ENCODE measurements at regions not wholly inside any gene's neighbourhood (a gene's known extent, or its start where the extent isn't known, plus 50 kb on each side); places are given as distances from the start of the nearest gene placed in this dataset.

- Mint-ChIP-seq H3K36me3 (ENCODE audit: low read depth) (no peaks in the 10 kb centered on the region), H3K4me1 (peaks cover 56% of the 10 kb centered on the region), H3K9me3 (no peaks in the 10 kb centered on the region), H3K4me3 (no peak overlapping the region), H3K27ac (no peak overlapping the region), H3K27me3 (ENCODE audit: low read depth, poor library complexity) (peaks cover 27% of the 10 kb centered on the region)
- no peak for DNase-seq
- TF ChIP-seq CTCF (IDR thresholded peaks at IDR 0.05), result no peak
These were observed 54.4 kb downstream of the UNCX start for GRCh38 chr7:1286946-1287645.

DNA sequence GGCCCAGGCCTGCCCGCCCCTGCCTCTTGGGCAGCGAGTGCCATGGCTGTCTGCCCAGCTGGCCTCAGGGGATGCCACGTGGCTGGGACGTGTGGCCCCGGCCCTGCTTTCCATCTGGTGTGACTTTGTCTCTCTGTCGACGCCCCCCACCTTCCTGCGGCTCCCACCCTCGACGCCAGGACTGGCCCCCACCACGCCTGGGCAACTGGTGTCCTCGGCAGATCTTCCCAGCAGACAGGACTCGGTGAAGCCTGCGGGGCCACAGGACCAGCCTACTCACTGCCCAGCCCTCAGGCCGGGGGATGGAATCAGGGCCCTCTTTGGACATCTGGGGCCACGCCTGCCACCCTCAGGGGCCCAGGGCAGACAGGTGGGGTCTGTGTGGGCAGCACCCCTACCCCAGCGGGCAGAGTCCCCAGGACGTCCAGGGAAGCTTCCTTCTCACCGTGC is 55.1 kb downstream of the UNCX start:
- Mint-ChIP-seq H3K4me3 (no peak overlapping the region), H3K27ac (no peak overlapping the region), H3K4me1 (peaks cover 56% of the 10 kb centered on the region), H3K9me3 (no peaks in the 10 kb centered on the region), H3K27me3 (ENCODE audit: low read depth, poor library complexity) (peaks cover 27% of the 10 kb centered on the region), H3K36me3 (ENCODE audit: low read depth) (no peaks in the 10 kb centered on the region)
- TF ChIP-seq CTCF (IDR thresholded peaks at IDR 0.05), result no peak
- no peak for DNase-seq

DNA sequence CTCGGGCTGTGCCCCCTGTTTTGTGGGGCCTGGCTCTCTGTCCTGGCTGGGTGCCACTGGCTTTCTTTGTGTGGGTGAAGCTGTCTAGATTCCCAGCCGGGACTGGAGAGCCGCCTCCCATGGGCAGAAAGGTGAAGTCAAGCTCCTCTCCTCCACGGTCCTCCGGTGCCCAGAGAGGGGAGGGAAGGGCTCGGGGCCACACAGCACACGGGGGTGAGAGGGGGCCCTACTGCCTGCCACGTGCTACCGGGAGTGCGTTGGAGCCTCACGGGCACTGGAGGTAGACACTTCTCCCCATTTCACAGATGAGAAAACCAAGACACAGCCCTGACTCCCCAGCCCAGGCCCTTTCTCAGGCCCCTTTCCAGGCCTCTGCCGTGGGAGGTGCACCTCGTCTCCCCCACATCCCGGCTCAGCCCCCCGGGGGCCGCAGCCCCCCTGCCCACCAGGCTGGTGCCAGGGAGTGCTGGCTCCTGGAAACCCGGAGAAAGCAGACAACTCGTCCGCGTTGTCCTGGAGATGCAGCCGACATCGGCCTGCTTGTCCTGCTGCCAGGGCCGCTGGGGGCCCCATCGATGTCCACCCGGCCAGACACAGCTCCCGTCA is 55.8 kb downstream of the UNCX start:
- TF ChIP-seq CTCF (IDR thresholded peaks at IDR 0.05), result no peak
- peaks cover 21% of the 10 kb centered on the region for H3K27me3 Mint-ChIP-seq (ENCODE audit: low read depth, poor library complexity)
- peaks cover 60% of the 10 kb centered on the region for H3K4me1 Mint-ChIP-seq
- no peak overlapping the region for H3K27ac Mint-ChIP-seq
- H3K4me3 Mint-ChIP-seq, result no peak overlapping the region
- no peaks in the 10 kb centered on the region for H3K9me3 Mint-ChIP-seq
- DNase-seq, result no peak
- H3K36me3 Mint-ChIP-seq (ENCODE audit: low read depth), result no peaks in the 10 kb centered on the region

DNA sequence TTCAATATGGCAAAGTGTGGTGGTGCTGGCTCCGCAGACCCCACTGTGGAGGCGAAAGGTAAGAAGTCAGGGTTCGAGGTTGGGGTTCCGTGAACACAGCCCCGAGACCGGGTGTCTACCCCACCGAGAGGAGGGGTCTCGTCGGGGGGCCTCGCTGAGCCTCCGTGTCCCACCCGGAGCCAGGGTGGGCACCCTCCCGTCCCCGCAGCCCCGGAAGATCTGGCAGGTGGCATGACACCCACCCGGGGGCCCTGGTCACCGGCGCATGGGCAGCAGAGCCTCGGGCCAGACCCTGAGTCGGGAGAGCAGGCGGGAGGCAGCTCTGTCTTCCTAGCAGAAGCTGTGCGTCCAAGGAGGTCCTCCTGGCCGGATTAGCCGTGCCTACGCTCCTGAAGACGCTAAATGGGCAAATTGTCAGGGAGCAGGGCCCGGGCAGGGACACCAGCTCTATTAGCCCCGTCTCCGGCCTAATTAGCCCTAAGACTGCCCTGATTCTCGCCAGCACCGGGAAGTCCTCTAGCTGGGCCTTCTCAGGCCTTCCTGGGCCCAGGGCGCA is 56.4 kb downstream of the UNCX start:
- H3K27ac Mint-ChIP-seq, result no peak overlapping the region
- H3K4me1 Mint-ChIP-seq, result peaks cover 62% of the 10 kb centered on the region
- H3K4me3 Mint-ChIP-seq, result peak overlapping the region; percentile 70
- H3K36me3 Mint-ChIP-seq (ENCODE audit: low read depth), result no peaks in the 10 kb centered on the region
- no peak for TF ChIP-seq CTCF (IDR thresholded peaks at IDR 0.05)
- no peaks in the 10 kb centered on the region for H3K9me3 Mint-ChIP-seq
- DNase-seq, result no peak
- peaks cover 21% of the 10 kb centered on the region for H3K27me3 Mint-ChIP-seq (ENCODE audit: low read depth, poor library complexity)

DNA sequence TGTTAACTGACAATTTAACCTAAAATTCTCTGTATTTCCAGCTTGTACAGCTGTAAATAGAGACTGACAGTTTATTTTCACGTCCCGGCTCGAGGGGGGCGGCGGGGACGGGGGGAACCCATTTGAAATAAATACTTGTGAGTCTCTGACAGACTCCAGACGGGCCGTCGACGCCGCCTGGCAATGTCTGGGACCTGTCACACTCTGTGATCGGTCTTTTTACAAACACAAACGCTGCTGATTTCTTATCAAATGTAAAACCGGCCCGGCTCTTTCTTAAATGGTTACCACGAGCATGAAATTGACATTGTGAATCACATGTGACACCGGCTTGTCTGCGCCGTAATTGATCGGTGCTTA is 57.0 kb downstream of the UNCX start:
- Mint-ChIP-seq H3K4me3 (peak overlapping the region; percentile 70), H3K9me3 (no peaks in the 10 kb centered on the region), H3K27ac (no peak overlapping the region), H3K36me3 (ENCODE audit: low read depth) (no peaks in the 10 kb centered on the region), H3K27me3 (ENCODE audit: low read depth, poor library complexity) (peaks cover 21% of the 10 kb centered on the region), H3K4me1 (peaks cover 58% of the 10 kb centered on the region)
- DNase-seq, result no peak
- no peak for TF ChIP-seq CTCF (IDR thresholded peaks at IDR 0.05)

Measured in nephron progenitor cell (in vitro differentiated cells).